ENCODE measurements at regions not wholly inside any gene's neighbourhood (a gene's known extent, or its start where the extent isn't known, plus 50 kb on each side); places are given as distances from the start of the nearest gene placed in this dataset.

DNA sequence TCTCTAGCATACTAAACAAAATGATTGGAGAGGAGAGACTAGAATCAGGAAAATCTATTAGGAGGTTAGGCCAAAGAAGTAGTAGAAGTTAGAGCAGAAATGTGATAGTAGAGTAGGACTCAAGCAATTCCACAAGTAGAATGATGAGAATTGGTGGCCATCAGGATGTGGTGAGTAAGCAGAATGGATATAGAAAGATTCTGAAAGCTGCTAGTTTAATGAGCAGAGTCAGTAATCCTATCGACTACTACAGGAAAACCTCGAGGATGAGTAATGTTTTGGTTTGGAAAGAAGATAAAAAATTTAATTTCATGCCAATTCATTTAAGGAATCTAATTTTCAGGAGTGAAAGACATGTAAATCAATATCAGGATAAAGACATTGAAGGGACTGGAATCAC is 648.3 kb upstream of the PHF14 start:
- no peak overlapping the region for H3K4me2 ChIP-seq (ENCODE audit: insufficient read depth, insufficient read length, low read length)
- no peaks in the 10 kb centered on the region for H3K4me1 Mint-ChIP-seq
- no peak overlapping the region for H2BK20ac ChIP-seq (ENCODE audit: low read depth, low read length, poor library complexity, severe bottlenecking)
- H2BK15ac ChIP-seq (ENCODE audit: low read depth, low read length), result no peak overlapping the region
- H3K79me1 ChIP-seq (ENCODE audit: insufficient read depth, low read depth, low read length, poor library complexity, severe bottlenecking), result no peaks in the 10 kb centered on the region
- no peak for DNase-seq
- no peak overlapping the region for H2AK5ac ChIP-seq (ENCODE audit: insufficient read length, low read length)
- H3T11ph ChIP-seq (ENCODE audit: low read length), result no peak overlapping the region
- H4K5ac ChIP-seq (ENCODE audit: insufficient read length, low read depth, low read length), result no peak overlapping the region
- no peak overlapping the region for H3K56ac ChIP-seq (ENCODE audit: insufficient read length, low read depth, low read length)
- no peaks in the 10 kb centered on the region for H3K79me2 ChIP-seq (ENCODE audit: insufficient read depth, low read length)
- no peak overlapping the region for H2AFZ ChIP-seq (ENCODE audit: low read length)
- H3K27me3 Mint-ChIP-seq (ENCODE audit: low read depth), result no peaks in the 10 kb centered on the region
- no peak overlapping the region for H2BK120ac ChIP-seq (ENCODE audit: low read depth, low read length, poor library complexity, severe bottlenecking)
- H3K23ac ChIP-seq (ENCODE audit: insufficient read length, low read depth, low read length), result no peak overlapping the region
- no peaks in the 10 kb centered on the region for H3K27me3 ChIP-seq (ENCODE audit: insufficient read depth, low read length)
- H3K9me3 Mint-ChIP-seq, result no peaks in the 10 kb centered on the region
- H3K27ac Mint-ChIP-seq, result no peak overlapping the region
- H3K23me2 ChIP-seq (ENCODE audit: insufficient read length, low read depth, low read length, poor library complexity, severe bottlenecking), result no peaks in the 10 kb centered on the region
- no peaks in the 10 kb centered on the region for H3K9me3 ChIP-seq (ENCODE audit: control insufficient read depth, low read depth, low read length)
- no peak overlapping the region for H3K27ac ChIP-seq (ENCODE audit: insufficient read length, low read depth, low read length)
- no peak overlapping the region for H3K9ac ChIP-seq (ENCODE audit: extremely low read depth, insufficient read length, low read length)
- H3K4me3 Mint-ChIP-seq, result no peak overlapping the region
- TF ChIP-seq, protein P1, sequence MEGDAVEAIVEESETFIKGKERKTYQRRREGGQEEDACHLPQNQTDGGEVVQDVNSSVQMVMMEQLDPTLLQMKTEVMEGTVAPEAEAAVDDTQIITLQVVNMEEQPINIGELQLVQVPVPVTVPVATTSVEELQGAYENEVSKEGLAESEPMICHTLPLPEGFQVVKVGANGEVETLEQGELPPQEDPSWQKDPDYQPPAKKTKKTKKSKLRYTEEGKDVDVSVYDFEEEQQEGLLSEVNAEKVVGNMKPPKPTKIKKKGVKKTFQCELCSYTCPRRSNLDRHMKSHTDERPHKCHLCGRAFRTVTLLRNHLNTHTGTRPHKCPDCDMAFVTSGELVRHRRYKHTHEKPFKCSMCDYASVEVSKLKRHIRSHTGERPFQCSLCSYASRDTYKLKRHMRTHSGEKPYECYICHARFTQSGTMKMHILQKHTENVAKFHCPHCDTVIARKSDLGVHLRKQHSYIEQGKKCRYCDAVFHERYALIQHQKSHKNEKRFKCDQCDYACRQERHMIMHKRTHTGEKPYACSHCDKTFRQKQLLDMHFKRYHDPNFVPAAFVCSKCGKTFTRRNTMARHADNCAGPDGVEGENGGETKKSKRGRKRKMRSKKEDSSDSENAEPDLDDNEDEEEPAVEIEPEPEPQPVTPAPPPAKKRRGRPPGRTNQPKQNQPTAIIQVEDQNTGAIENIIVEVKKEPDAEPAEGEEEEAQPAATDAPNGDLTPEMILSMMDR (conservative IDR thresholded peaks at IDR 0.05), result no peak
- no peak overlapping the region for H3K4ac ChIP-seq (ENCODE audit: low read depth, low read length)
- H3K18ac ChIP-seq (ENCODE audit: insufficient read length, low read depth, low read length), result no peak overlapping the region
- no peak overlapping the region for H4K91ac ChIP-seq (ENCODE audit: insufficient read length, low read depth, low read length)
- H2BK5ac ChIP-seq (ENCODE audit: insufficient read length, low read length), result no peak overlapping the region
- H3K14ac ChIP-seq (ENCODE audit: insufficient read depth, low read length), result no peak overlapping the region
- H3K36me3 Mint-ChIP-seq (ENCODE audit: insufficient read depth in 1 of 3, low read depth in 3 of 3), result no peaks in the 10 kb centered on the region
- WGBS (ENCODE audit: extremely low coverage, insufficient read length, low lambda C conversion rate), result no CpG with 5 or more reads among the region's 2 CpGs
- H4K20me1 ChIP-seq (ENCODE audit: control insufficient read depth, insufficient read depth, insufficient read length), result no peaks in the 10 kb centered on the region
- no peaks in the 10 kb centered on the region for H3K4me1 ChIP-seq (ENCODE audit: insufficient read depth, low read length)
- H2BK12ac ChIP-seq (ENCODE audit: insufficient read length, low read depth, low read length), result no peak overlapping the region
- no peak overlapping the region for H4K8ac ChIP-seq (replicated peaks; ENCODE audit: insufficient read length, low read depth, low read length)

Data from H9 (cell line).